ENCODE measurements at regions not wholly inside any gene's neighbourhood (a gene's known extent, or its start where the extent isn't known, plus 50 kb on each side); places are given as distances from the start of the nearest gene placed in this dataset.

DNA sequence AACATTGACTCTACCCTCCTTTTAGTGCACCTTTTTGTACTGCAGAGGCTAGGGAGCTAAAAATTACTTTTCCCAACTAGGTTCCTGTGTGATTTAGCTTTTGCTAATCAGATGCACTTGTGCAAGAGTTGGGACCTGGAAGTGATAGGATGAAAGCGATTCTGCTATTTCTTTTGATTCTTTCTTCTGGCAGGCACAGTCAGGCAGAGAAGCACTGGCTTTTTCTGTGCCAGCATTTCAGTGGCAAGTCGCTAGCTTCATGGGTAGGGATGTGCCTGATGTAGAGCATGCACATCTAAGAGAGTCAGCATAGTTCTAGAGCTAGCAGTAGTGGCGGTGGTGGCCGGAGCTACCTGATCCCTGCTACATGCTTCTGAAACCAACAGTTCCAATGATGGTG is 89.8 kb downstream of the MDH1 start:
- Histone ChIP-seq H3K27me3 (no peaks in the 10 kb centered on the region), H3K4me1 (ENCODE audit: low read depth) (no peaks in the 10 kb centered on the region), H3K36me3 (no peaks in the 10 kb centered on the region), H3K4me3 (no peak overlapping the region), H3K27ac (no peak overlapping the region), H3K9me3 (ENCODE audit: low read depth) (no peaks in the 10 kb centered on the region)
- DNase-seq (ENCODE audit: low read depth in 1 of 2, low spot score in 1 of 2), result no peak
- TF ChIP-seq, protein P1, sequence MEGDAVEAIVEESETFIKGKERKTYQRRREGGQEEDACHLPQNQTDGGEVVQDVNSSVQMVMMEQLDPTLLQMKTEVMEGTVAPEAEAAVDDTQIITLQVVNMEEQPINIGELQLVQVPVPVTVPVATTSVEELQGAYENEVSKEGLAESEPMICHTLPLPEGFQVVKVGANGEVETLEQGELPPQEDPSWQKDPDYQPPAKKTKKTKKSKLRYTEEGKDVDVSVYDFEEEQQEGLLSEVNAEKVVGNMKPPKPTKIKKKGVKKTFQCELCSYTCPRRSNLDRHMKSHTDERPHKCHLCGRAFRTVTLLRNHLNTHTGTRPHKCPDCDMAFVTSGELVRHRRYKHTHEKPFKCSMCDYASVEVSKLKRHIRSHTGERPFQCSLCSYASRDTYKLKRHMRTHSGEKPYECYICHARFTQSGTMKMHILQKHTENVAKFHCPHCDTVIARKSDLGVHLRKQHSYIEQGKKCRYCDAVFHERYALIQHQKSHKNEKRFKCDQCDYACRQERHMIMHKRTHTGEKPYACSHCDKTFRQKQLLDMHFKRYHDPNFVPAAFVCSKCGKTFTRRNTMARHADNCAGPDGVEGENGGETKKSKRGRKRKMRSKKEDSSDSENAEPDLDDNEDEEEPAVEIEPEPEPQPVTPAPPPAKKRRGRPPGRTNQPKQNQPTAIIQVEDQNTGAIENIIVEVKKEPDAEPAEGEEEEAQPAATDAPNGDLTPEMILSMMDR (IDR thresholded peaks at IDR 0.05; ENCODE audit: low read depth, low read length), result no peak

DNA sequence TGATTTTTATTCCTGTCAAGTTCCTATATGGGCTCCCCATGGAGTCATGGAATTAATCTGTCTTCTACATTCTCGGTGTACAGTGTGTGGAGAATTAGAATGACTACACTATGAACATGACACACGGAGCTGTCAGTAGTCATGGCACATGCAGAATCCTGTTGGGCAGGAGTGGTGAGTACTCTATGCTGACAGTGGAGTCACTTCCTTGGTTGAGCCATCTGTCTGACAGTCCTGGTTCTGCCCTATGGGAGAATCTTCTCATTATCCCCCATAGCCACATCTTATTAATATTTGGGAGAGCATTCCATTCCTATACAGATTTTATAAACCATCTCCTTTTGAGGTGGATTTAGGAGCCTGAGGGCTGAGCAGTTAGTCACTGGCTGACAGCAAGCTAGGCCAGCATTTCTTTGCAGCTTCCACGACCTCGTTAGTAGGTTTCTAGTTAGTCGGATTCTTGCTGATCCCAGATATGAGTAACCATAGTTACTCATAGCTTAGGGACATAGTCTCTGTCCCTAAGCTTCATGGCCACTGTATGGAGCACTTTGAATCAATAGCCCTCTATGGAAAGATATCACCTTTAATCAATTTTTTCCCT is 90.6 kb downstream of the MDH1 start:
- no peak for DNase-seq (ENCODE audit: low read depth in 1 of 2, low spot score in 1 of 2)
- no peak overlapping the region for H3K27ac ChIP-seq
- no peaks in the 10 kb centered on the region for H3K4me1 ChIP-seq (ENCODE audit: low read depth)
- no peak overlapping the region for H3K4me3 ChIP-seq
- H3K27me3 ChIP-seq, result no peaks in the 10 kb centered on the region
- TF ChIP-seq, protein P1 (IDR thresholded peaks at IDR 0.05; ENCODE audit: low read depth, low read length), result no peak
- H3K36me3 ChIP-seq, result no peaks in the 10 kb centered on the region
- H3K9me3 ChIP-seq (ENCODE audit: low read depth), result no peaks in the 10 kb centered on the region

DNA sequence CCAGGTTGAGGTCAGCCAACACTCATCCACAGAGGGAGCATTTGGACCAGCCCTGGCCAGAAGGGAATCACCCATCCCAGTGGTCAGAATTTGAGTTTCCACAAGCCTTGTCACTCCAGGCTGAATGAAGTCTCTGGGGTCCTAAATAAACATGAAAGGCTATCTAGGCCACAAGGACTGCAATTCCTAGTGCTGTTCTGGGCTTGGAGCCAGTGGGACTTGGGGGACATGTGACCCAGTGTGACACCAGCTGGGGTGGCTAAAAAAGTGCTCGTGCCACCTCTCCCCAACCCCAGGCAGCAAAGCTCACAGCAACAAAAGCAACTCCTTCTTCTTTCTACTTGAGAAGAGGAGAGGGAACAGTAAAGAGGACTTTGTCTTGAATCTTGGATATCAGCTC is 91.7 kb downstream of the MDH1 start:
- Histone ChIP-seq H3K27ac (no peak overlapping the region), H3K36me3 (no peaks in the 10 kb centered on the region), H3K9me3 (ENCODE audit: low read depth) (no peaks in the 10 kb centered on the region), H3K4me1 (ENCODE audit: low read depth) (no peaks in the 10 kb centered on the region), H3K27me3 (no peaks in the 10 kb centered on the region), H3K4me3 (no peak overlapping the region)
- DNase-seq (ENCODE audit: low read depth in 1 of 2, low spot score in 1 of 2), result no peak
- TF ChIP-seq, protein P1 (IDR thresholded peaks at IDR 0.05; ENCODE audit: low read depth, low read length), result no peak

DNA sequence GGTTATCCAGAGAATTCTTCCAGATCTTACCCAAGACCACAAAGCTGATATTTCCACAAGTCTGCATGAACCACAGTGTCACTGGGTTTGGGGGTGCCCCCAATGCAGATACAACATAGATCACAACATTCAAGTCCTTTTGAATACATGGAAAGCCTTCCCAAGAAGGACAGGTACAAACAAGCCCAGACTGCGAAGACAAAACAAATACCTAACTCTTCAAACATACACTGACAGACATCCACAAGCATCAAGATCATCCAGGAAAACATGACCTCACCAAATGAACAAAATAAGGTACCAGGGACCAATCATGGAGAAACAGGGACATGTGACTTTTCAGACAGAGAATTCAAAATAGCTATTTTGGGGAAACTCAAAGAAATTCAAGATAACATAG is 93.1 kb downstream of the MDH1 start:
- Histone ChIP-seq H3K4me3 (no peak overlapping the region), H3K27me3 (no peaks in the 10 kb centered on the region), H3K36me3 (no peaks in the 10 kb centered on the region), H3K9me3 (ENCODE audit: low read depth) (no peaks in the 10 kb centered on the region), H3K27ac (no peak overlapping the region), H3K4me1 (ENCODE audit: low read depth) (no peaks in the 10 kb centered on the region)
- TF ChIP-seq, protein P1 (IDR thresholded peaks at IDR 0.05; ENCODE audit: low read depth, low read length), result no peak
- no peak for DNase-seq (ENCODE audit: low read depth in 1 of 2, low spot score in 1 of 2)

DNA sequence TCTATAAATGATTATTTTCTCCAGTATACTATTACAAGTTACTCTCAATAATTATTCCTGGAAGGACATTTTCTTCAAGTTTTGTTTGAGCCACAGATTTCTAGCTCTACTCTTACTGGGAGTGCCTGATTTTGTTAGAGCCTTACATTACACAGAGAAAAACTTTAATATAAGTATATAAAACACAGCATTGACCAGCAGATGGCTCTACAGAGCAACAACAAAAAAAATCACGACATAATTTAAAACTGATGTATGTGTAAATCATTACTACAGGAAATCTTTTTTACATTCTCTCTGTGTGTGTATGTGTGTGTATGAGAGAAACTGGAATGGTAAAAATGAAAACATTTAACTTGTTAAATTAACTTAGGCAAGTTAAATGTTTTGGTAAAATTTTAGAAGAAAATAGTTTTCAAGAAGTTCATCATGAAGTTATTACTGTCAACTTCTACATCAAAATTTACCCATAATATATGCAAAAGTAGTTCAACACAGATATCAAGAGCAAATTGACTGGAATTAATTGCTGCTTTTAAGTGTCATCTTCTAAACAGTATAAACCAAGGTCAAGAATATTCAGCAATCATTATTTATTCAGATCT is 103.3 kb downstream of the MDH1 start:
- DNase-seq (ENCODE audit: low read depth in 1 of 2, low spot score in 1 of 2), result peak; percentile 42 to 67
- Histone ChIP-seq H3K27ac (no peak overlapping the region), H3K36me3 (no peaks in the 10 kb centered on the region), H3K27me3 (no peaks in the 10 kb centered on the region), H3K4me1 (ENCODE audit: low read depth) (no peaks in the 10 kb centered on the region), H3K4me3 (no peak overlapping the region), H3K9me3 (ENCODE audit: low read depth) (no peaks in the 10 kb centered on the region)
- TF ChIP-seq, protein P1 (IDR thresholded peaks at IDR 0.05; ENCODE audit: low read depth, low read length), result peak; percentile 48

Measured in cardiac muscle cell (in vitro differentiated cells and primary cell).